Thyroid gland (tissue), 4 donors: ENCODE measurements at regions not wholly inside any gene's neighbourhood (a gene's known extent, or its start where the extent isn't known, plus 50 kb on each side); places are given as distances from the start of the nearest gene placed in this dataset.

ENCODE experiments used
- CTCF ChIP-seq, 6 experiments: fragments of 200-600 bp in 3 of 6; fragments of 450-650 bp in 3 of 6; sonication (generic) in 3 of 6; IDR thresholded peaks; one replicate each; pipeline ENCODE4 v1.5.1; 2016 to 2019; ENCODE audit warnings: antibody characterized with exemption in 6 of 6, mild to moderate bottlenecking in 2 of 6, inconsistent platforms in 1 of 6, moderate library complexity in 1 of 6
- POLR2A ChIP-seq, 2 donors: fragments of 450-650 bp; IDR thresholded peaks; one replicate each; pipeline ENCODE4 v1.6.1; 2017; ENCODE audit warnings: antibody characterized with exemption in 2 of 2, mild to moderate bottlenecking in 2 of 2, moderate library complexity in 1 of 2

DNA sequence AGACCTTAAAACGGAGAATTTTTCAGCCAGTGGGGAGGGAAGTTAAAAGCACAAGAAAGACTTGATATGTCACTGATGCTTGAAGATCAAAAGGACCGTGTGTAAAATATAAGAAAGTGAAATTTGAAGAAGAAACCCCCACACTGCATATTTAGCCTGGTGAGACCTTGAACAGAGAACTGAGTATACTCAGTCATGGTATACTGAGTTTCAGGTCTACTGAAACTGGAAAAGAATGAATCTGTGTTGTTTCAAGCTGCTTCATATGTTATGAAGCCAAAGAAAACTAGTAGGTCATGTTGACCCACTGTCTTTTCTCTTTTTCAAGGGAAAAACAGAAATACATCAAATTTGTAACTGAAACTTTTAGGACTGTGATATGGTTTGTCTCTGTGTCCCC, 443.8 kb upstream of the GJE1 start:
- no peak for TF ChIP-seq CTCF (IDR thresholded peaks at IDR 0.05)
- no peak for TF ChIP-seq POLR2A (IDR thresholded peaks at IDR 0.05)
